ENCODE measurements at regions not wholly inside any gene's neighbourhood (a gene's known extent, or its start where the extent isn't known, plus 50 kb on each side); places are given as distances from the start of the nearest gene placed in this dataset.
"Not testable (repeated sequence)": the region's sequence is repeated elsewhere in the genome, so short reads cannot be mapped to it uniquely, and the experiment has no call there.

- DNase-seq = not testable (repeated sequence)
Observed at GRCh38 chr3:125918024-125918423, 51.0 kb upstream of the ROPN1B start.

GRCh38 chr3:125918451-125918850 lies 50.5 kb upstream of the ROPN1B start:
- DNase-seq = not testable (repeated sequence)

- not testable (repeated sequence) for DNase-seq
Observed at GRCh38 chr3:125918866-125919265, 50.1 kb upstream of the ROPN1B start.
